IPS DF 19.7 (cell line): ENCODE measurements at regions not wholly inside any gene's neighbourhood (a gene's known extent, or its start where the extent isn't known, plus 50 kb on each side); places are given as distances from the start of the nearest gene placed in this dataset.
"Not testable (repeated sequence)": the region's sequence is repeated elsewhere in the genome, so short reads cannot be mapped to it uniquely, and the experiment has no call there.

ENCODE experiments used
- DNase-seq: peaks from one replicate; pipeline ENCODE4 v3.0.0-alpha.2; 2013; ENCODE audit warnings: low read depth, low spot score

DNA sequence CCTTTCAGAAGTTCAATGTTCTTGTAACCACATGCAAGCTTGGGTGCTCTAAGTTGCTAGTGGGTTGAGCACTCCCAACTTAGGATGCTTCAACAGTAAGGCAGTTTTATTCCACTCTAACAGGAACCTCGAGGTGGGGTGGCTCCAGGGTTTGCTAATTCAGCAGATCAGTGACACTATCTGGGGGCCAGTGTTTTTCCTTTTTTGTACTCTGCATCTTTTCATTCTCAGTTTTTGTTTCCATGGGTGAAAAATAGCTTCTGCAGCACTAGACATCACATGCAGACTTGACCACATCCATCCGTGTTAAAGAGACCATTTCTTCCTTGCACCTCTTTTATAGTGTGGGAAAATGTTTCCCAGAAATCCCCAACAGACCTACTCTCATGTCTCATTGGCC, 497.6 kb downstream of the STIM2 start:
- DNase-seq = no peak

DNA sequence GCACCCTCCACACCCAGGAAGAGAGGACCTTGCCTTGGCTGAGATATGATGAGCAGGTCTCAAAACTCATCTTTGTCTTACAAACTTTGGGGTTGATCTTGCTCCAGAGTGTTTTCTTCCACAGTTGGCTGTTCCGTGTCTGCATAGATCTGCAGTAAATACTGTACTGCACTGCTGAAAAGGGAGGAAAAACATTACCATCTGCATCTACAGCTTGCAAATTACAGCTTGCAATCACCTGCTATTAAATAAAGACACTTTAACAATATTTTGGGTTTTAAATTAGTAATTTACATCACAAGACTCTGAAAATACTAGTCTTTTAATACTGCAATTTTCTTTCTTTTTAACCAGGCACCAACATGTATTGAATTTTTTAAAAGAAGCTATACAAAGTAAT, 499.5 kb downstream of the STIM2 start:
- no peak for DNase-seq

DNA sequence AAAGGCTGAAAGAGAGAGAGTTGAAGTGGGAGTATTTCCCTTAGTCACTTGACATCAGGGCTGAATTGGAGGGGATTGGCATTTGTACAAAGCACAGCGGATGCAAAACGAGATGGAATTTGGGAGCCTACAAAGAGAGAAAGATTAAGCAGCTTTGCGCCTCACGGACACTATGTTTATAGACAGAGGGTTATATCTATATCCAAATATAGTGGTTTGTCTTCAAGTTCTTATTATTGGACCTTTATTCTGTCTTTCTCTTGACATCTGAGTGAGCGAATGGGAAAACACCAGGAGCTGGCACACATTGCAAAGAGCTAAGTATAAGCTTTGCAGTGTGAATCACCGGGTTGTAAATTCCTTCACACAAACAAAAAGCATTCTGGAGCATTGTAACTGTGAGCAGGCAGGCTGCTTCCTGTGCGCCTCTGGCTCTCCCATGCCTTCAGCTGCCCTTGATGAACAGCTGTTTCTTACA, 500.2 kb downstream of the STIM2 start:
- no peak for DNase-seq

DNA sequence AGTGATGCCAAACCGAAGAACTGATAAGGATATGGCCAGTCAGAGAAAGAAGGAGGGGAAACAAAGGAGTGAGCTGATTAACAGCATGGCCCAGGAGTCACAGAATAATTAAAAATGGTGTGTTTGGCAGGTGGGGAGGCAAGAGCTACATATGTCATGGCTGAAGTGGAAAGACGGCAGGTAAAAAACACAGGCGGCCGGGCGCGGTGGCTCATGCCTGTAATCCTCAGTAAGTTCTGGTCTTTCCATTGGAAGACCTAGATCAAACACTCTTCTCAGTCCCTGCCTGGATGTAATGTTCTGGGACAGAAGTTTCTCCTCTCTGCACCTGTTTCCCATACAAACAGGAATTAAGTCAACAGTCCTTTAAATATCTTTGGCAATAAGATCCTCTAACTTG, 503.9 kb downstream of the STIM2 start:
- DNase-seq = no peak

DNA sequence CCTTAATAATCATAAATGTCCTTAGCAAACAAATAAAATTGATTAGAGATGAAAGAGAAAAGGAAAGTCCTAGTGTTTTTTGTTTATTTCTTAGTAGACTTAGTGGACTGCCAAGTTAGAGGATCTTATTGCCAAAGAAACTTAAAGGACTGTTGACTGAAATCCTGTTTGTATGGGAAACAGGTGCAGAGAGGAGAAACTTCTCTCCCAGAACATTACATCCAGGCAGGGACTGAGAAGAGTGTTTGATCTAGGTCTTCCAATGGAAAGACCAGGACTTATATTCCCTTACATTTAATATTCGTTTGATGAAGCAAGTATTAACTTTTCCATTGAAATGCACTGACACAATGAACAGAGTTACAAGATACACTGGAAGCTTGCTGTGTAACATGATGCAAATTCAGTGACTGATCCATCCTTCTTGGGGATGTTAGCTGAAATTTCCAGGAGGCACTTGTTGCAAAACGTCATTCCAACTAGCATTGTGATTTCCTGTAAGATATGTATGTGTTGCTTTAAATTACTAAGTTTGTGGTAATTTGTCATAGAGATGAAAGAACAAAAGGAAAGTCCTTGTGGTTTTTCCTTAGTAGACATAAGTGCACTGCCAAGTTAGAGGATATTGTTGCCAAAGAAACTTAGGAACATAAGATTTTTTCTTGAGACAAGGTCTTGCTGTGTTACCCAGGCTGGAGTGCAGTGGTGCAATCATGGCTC, 505.6 kb downstream of the STIM2 start:
- no peak for DNase-seq

DNA sequence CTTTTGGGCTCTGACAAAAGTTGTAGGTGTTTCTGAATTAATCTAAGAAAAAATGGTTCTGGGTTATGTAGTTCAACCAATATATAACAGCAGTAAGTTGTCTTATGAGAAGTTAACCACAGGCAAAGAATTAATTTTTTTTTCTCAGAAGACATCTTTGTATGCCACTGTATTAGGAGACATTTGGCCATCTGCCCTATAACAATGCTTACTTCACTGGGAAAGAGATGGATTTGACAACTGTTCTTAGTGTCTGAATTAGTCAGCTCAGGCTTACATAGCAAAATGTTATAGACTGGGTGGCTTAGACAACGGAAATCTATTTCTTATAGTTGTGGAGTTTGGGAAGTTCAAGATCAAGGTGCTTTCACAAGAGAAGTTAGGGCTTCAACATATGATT, 508.1 kb downstream of the STIM2 start:
- DNase-seq = no peak

DNA sequence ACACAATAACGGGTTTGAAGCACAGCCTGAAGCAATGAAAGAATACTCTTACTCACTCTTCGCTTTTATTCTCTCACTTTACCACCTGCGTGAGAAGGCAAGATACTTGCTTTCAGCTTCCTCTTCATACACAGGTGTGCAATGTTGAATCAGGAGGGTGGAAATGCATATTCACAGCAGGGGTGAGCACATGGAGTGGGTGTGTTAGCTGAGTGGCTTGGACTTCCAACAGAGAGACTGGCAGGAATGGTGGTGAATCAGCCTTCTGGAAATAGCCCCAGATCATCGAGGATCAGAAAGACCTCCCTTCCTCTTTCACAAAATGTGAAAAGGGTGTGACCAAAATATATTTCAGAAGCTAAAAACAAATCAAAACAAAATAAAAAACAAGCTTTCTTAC, 521.2 kb downstream of the STIM2 start:
- DNase-seq = no peak

DNA sequence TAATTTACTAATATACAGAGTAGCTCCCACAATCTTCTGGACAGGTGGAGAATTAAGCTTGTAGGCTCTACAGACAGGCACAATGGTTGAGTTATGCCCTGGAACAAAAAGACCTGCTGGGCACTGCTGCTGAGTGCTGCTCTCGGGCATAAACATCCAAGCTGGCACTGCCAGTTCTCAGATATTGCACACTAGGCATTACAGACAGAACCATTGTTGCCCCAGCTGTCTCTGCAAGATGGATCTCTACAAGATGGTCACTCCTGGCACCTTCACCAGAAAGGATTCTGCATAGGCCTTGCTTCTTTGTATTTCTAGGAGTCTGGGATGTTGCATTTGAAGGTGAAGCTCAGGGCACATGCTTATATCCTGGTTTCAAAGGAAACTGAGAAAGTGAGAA, 527.1 kb downstream of the STIM2 start:
- no peak for DNase-seq

DNA sequence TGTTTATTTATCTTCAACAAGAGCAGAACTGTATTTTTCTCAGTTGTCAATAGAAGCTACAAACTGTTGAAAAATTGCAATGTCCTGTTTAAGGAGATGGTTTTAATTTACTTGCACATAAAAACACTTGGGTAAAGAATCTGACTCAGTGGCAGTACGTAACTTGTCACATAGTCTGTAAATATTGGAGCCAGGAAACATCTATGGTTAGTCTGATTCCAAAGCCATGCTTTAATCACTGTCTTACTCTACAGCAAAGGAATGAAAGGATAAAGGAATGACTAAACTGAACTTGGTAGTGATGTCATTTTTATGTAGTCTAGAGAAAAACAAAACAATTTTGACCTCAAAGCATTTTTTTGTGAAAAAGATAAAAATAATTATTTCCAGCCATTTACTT, 537.2 kb downstream of the STIM2 start:
- DNase-seq = no peak

DNA sequence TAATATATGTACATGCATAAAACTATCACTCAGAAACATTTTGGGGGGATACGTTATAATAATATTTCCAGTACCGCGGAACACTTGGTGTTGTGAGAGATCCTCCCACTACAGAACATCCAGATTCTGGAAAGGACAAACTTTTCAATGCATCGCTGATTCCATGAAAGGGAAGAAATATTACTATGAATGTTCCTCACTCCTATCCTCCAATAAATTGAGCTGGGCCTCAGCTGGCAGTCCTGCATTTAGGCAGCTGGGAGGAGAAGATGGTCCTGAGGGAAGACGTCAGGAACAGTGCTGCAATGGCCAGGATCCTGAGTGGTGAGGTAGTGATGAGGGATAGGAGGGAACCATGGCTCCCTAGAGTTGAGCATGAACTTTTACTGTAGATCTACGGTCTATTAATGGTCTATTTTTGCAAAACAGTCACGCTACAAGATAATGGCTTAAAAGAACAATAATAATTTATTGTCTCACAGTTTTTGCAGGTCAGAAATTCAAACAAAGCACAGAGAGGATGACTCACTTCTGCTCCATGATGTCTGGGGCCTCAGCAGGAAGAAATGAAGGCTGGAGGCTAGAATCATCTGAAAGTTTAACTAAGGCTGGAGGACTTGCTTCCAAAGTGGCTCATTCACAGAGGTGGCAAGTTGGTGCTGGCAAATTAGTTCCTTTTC, 538.1 kb downstream of the STIM2 start:
- DNase-seq = no peak

DNA sequence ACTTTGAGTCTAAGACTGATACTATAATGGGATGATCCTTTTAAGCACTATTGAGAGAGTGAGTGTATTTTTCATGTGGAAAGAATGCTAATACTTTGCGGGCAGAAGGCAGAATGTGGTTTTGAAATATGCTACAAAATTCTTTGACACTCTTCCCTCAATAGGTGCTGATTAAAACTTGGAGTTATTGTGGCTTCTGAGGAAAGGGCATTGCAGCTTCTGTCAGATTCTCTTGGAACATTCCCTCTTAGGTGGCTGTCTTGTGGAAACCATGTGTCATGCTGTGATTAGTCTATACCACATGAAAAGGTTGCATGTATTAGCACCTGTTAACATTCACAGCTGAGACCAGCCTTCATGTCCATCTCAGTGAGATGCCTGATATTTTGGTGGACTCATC, 547.0 kb downstream of the STIM2 start:
- no peak for DNase-seq

DNA sequence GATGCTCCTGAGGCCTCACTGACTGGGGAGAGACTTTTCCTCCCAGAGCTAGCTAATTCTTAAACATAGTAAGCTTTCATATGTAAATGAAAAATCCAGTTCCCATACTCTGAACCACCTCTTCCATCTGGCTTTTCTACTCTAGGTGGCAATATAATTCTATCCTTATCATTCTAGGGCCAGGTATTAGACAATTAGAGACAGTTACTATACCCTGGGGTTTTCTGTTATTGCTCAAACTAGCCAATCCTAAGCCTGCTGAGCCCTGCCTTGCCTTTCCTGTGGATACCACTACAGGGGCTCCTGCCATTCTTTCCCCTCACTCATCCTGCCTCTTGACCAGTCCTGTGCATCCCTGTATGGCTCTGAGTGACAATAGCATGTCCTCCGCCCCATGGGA, 552.0 kb downstream of the STIM2 start:
- no peak for DNase-seq

DNA sequence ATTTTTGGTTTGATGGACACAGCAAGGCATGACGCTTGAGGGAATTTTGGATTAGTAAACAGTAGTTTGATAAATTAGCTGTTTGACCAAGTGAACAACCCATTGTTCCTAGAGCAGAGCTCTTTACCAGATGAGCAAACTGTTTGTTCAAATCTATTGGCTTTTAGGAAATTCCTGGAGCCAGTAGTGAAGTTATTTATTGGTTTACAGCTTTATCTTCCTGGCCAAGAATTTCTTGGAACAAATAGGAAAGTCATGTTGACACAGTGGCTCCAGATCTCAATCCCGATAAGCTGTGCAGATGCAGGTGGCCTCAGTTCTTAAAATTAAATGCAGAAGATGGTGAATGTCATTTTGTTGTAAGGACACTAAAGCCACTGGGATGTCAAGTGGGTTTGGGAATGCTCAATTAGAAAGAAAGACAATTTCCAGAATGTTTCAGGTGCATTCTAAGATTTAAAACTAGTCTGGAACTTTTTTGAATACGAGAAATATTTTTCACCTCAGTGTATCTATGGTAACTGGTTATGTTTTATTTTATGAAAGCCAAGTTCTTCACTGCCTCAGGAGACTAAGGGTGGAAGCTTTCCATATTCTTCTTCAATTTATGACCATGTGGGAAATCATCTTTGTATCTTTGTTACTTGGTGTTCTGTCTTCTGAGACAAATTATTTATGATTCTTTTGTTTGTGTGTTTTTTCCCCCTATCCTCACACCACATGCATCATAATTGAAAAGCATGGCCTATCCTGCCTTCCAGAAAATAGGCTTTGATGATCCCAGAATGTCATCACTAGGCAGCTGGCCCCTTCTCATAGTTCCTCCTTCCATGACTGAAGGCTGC, 554.5 kb downstream of the STIM2 start:
- DNase-seq = no peak

DNA sequence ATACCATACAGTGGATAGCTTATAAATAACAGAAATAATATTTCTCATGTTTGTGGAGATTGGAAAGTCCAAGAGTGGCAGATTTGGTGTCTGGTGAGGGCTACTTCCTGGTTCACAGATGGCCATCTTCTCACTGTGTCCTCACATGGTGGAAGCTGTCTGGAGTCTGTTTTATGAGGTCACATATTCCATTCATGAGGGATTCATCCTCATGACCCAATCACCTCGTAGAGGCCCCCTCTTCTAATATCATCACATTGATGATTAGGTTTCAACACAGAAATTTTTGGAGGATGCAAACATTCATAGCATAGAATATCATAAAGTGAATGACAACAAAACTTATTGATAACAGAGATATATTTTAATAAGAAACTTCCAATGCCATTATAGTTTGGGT, 568.0 kb downstream of the STIM2 start:
- DNase-seq = no peak

DNA sequence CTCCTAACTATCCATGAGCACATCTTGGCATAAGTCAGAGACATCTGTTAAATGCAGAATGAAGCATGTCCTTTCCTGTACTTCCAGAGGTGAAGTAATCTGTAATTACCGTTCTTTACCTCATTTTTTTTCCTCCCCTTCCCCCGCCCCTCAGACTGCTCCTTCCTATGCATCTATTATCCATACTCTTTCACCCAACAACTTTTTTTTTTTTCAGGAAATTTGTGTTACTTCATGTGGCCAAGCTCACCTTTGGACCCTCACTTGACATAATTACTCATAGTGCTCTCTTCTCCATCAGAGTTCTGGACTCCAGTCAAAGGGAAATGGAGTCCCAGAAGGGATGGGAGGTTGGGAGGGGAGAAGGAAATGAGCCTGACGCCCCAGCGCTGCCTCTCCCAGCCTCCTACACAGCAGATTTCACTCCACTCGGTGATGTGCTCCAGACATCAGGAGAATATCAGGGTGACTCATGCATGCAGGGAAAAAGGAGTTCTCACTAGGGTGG, 568.8 kb downstream of the STIM2 start:
- DNase-seq = no peak

DNA sequence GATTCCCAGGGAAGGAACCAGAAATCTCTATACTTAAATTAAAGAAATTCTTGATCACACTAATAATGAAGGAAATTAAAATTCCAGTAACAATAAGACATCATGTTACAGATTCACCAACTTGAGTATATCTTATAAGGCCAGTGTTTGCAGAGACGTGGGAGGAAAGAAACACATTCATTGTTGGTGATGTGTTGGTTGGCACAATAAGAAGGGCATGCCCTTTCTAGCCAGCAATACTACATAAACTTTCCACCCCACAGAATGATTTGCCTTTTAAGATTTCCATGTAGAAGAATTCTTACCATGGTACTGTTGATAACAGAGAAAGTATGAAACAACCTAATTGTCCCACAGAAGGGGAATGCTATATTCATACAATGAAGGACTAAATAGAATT, 581.5 kb downstream of the STIM2 start:
- no peak for DNase-seq

DNA sequence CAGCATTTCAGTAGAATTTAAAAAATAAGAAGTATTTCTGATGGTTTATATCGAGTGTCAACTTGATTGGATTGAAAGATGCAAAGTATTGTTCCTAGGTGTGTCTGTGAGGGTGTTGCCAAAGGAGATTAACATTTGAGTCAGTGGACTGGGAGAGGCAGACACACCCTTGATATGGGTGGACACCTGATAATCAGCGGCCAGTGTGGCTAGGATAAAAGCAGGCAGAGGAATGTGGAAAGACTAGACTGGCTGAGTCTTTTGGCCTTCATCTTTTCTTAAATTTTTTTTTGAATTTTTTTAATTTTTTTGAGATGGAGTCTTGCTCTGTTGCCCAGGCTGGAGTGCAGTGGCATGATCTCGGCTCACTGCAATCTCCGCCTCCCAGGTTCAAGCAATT, 582.0 kb downstream of the STIM2 start:
- DNase-seq = not testable (repeated sequence)

DNA sequence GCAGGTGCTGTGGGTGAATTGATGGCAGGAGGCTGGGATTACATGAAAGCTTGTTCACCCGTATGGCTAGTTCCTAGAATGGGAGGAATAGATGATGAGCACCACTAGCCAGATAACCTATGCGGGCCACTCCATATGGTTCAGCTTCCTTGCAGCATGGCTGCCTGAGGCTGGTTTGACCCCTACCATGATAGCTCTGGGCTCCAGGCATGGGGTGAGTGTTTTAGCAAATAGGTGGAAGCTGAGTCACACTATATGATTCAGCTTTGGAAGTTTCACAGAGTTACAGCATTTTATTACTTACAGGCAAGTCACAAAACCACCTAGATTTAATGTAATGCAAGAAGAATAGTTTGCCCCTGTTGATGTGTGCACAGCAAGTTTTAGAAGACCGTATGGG, 603.2 kb downstream of the STIM2 start:
- DNase-seq = no peak

DNA sequence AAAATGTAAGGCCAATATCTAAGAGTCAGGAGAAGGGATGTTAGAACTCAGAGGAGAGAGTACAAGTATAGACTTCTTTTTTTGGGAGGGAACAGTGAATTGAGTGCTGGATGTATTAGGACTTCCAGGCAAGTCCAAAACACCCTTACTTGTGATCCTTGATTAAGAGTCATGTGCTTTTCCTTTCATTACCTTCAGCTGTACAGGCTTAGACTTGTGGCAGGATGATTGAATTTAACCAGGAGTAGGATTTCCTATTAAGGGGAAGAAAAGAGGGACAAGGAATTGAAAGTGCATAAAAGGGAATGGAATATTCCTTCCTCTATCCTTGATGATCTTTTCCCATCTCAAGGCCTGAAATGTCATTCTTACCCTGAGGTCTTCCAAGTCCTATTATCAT, 606.7 kb downstream of the STIM2 start:
- no peak for DNase-seq

DNA sequence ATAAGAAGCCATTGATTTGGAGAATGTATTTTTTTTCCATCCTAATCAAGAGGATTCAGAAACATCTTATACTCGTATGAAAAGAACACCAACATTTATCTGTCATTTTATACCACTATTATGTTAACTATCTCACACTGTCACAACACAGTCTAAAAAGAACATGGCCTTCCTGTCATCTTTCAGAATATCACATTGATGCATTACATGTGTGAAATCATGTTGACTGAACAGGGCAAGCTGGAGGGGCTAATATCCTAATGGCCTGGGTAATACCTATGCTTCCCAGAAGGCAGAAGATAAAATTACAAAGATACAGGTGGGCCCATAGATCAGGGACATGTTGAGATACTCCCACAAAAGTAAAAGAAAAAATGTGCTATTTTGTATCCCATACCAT, 611.7 kb downstream of the STIM2 start:
- no peak for DNase-seq

DNA sequence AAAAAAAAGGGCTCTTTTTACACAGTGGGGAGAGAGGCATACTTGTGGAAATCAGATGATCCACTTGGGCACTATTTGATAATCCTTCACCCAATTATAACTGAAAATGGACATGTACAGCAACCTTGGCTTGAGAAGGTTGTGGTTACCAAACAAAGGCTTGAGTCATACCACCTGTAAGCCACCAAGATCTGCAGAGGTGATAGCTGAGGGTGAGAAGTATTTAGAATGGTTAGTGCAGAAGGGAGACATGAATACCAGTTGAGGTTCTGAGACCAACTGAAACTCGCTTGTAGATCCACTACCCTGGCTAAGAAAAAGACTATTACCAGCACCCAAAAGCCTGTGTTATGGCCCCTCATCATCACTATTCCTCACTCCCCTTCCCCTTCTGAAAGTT, 614.0 kb downstream of the STIM2 start:
- DNase-seq = no peak

DNA sequence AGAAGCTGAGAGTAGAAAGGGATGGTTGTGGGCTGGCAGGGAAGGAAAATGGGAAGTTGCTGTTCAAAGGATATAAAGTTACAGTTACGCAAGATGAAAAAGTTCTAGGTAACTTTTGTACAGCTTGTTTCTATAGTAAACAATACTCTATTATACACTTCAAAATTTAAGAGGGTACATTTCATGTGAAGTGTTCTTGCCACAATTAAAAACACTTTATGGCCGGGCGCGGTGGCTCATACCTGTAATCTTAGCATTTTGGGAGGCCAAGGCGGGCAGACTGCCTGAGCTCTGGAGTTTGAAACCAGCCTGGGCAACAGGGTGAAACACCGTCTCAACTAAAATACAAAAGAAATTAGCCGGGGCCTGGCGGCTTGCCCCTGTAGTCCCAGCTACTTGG, 623.6 kb downstream of the STIM2 start:
- DNase-seq = no peak
